Esophagus squamous epithelium (tissue), 5 donors: ENCODE measurements at regions not wholly inside any gene's neighbourhood (a gene's known extent, or its start where the extent isn't known, plus 50 kb on each side); places are given as distances from the start of the nearest gene placed in this dataset.

Experiments
- DNase-seq: peaks from one replicate; lab custom pipeline; 2025; lab: John Stamatoyannopoulos, UW
- H3K27ac ChIP-seq, 4 donors: fragments of 200-600 bp; sonication (generic); one replicate each; pipeline ENCODE4 v1.5.1; 2016 to 2019; ENCODE audit warnings: mild to moderate bottlenecking in 1 of 4
- H3K27me3 ChIP-seq, 4 donors: fragments of 200-600 bp; sonication (generic); 1 replicate in 3 of 4; 2 replicates in 1 of 4; pipeline versions ENCODE4 v1.5.1 to v1.6.0; 2017 to 2021; ENCODE audit warnings: antibody characterized with exemption in 1 of 4
- H3K36me3 ChIP-seq, 3 donors: fragments of 200-600 bp; sonication (generic); one replicate each; pipeline ENCODE4 v1.5.1; 2016 to 2019
- H3K4me1 ChIP-seq, 3 donors: fragments of 200-600 bp; sonication (generic); one replicate each; pipeline ENCODE4 v1.5.1; 2017 to 2019
- H3K4me3 ChIP-seq, 4 donors: fragments of 200-600 bp; sonication (generic); 1 replicate in 3 of 4; 2 replicates in 1 of 4; pipeline ENCODE4 v1.5.1; 2016 to 2019; ENCODE audit warnings: mild to moderate bottlenecking in 2 of 4, moderate library complexity in 1 of 4
- H3K9me3 ChIP-seq, 3 donors: fragments of 200-600 bp; sonication (generic); one replicate each; pipeline ENCODE4 v1.5.1; 2016 to 2019
- POLR2A ChIP-seq, 4 donors: fragments of 450-650 bp; IDR thresholded peaks; one replicate each; pipeline ENCODE4 v1.6.1; 2017; ENCODE audit warnings: antibody characterized with exemption in 4 of 4, mild to moderate bottlenecking in 4 of 4, moderate library complexity in 3 of 4
- WGBS, 2 donors: methylation state at CpG; one replicate each; pipeline ENCODE4 v1.1.5; 2018; 5-methylcytosine and 5-hydroxymethylcytosine counted together
- intact Hi-C: fragments of 100-400 bp; cut with DNase I; formaldehyde crosslinking; loops from one replicate; pipeline ENCODE4 v1.15.0; 2022
- TF ChIP-seq, protein P1 (sequence below), 6 experiments: fragments of 450-650 bp in 4 of 6; fragments of 200-600 bp in 2 of 6; sonication (generic) in 2 of 6; IDR thresholded peaks; one replicate each; pipeline ENCODE4 v1.5.1; 2016 to 2019; ENCODE audit warnings: antibody characterized with exemption in 6 of 6, mild to moderate bottlenecking in 4 of 6, moderate library complexity in 4 of 6
- donor health status: DM: yes; HTN: yes; CAD: no.

DNA sequence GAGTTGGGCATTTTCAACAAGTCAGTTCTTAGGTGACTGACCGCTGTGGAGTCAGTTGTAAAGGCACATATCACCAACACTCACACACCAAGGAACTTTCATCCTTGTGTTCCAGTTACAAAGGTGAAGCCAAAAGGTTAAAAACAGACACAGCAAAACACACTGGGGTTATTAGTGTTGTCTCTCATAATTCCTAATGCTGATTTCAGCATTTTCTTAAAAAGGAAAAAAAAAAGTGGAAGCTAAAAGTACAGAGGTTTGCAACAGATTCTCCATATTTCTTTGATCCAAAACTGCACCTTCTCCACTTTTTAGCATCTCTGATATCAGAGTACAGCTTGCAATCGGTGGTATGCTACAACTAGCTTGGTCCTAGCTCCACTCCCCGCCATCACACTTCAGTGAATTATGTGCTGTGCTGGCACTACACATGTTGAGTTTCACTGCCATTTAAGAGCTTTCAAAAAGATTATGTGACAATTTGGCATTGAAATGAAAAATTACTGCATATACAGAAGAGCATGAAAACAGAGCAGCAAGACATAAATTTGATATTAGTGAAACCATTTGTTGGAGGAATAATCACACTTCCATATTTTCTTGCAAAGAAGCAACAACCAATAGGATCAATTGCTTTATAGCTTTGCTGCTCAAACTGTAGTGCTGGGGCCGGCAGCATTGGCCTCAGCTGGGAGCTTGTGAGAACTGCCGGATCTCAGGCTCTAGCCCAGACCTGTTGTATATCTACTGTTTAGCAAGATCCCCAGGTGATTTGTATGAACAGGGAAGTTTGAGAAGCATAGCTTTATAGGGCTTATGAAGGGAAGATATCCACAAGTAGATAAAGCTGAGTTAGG lies 62.3 kb upstream of the DAPL1 start:
- DNase-seq, result no peak
- no peaks in the 10 kb centered on the region for H3K27me3 ChIP-seq
- TF ChIP-seq, protein P1, sequence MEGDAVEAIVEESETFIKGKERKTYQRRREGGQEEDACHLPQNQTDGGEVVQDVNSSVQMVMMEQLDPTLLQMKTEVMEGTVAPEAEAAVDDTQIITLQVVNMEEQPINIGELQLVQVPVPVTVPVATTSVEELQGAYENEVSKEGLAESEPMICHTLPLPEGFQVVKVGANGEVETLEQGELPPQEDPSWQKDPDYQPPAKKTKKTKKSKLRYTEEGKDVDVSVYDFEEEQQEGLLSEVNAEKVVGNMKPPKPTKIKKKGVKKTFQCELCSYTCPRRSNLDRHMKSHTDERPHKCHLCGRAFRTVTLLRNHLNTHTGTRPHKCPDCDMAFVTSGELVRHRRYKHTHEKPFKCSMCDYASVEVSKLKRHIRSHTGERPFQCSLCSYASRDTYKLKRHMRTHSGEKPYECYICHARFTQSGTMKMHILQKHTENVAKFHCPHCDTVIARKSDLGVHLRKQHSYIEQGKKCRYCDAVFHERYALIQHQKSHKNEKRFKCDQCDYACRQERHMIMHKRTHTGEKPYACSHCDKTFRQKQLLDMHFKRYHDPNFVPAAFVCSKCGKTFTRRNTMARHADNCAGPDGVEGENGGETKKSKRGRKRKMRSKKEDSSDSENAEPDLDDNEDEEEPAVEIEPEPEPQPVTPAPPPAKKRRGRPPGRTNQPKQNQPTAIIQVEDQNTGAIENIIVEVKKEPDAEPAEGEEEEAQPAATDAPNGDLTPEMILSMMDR (IDR thresholded peaks at IDR 0.05), result no peak
- no peak for TF ChIP-seq POLR2A (IDR thresholded peaks at IDR 0.05)
- 54 to 66% methylated on average over 4 to 5 of the region's 5 CpGs for WGBS, 2 donors
- no peaks in the 10 kb centered on the region for H3K36me3 ChIP-seq
- H3K4me1 ChIP-seq, result peaks cover 15 to 69% (median 29%) of the 10 kb centered on the region in 3 donors
- H3K9me3 ChIP-seq, result no peaks in the 10 kb centered on the region
- H3K27ac ChIP-seq, result peak overlapping the region; percentile 50 to 83 (median 73)
- intact Hi-C loops, result no loop called here
- no peak overlapping the region for H3K4me3 ChIP-seq

DNA sequence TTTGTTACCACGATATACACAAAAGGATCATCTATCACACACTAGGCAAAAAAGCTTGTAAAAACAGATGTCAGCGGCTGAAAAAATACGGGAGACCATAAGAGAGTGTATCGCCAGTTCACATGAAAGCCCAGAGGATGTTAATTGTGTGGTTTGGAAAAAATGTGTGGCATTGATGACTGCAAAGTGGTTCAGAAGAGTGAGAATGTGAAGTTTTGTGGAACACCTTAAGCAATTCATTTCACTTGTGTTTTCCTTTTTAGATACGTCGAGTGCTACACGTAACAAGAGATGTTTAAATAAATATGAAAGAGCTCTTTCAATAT lies 61.7 kb upstream of the DAPL1 start:
- peaks cover 15 to 67% (median 29%) of the 10 kb centered on the region in 3 donors for H3K4me1 ChIP-seq
- H3K27me3 ChIP-seq, result no peaks in the 10 kb centered on the region
- H3K36me3 ChIP-seq, result no peaks in the 10 kb centered on the region
- H3K9me3 ChIP-seq, result no peaks in the 10 kb centered on the region
- WGBS, 2 donors, result 36 to 60% methylated on average over 7 of the region's 7 CpGs
- intact Hi-C loops, result no loop called here
- H3K27ac ChIP-seq, result peak overlapping the region; percentile 50 to 83 (median 73)
- no peak for DNase-seq
- no peak for TF ChIP-seq POLR2A (IDR thresholded peaks at IDR 0.05)
- TF ChIP-seq, protein P1 (IDR thresholded peaks at IDR 0.05), result no peak
- H3K4me3 ChIP-seq, result no peak overlapping the region

GRCh38 chr2:158734442-158734841 lies 60.7 kb upstream of the DAPL1 start:
- Histone ChIP-seq H3K4me1 (peaks cover 15 to 66% (median 29%) of the 10 kb centered on the region in 3 donors), H3K36me3 (no peaks in the 10 kb centered on the region), H3K27me3 (no peaks in the 10 kb centered on the region), H3K27ac (peak overlapping the region; percentile 67 to 83 (median 77)), H3K4me3 (no peak overlapping the region), H3K9me3 (no peaks in the 10 kb centered on the region)
- DNase-seq, result no peak
- TF ChIP-seq POLR2A (IDR thresholded peaks at IDR 0.05), result no peak
- TF ChIP-seq, protein P1 (IDR thresholded peaks at IDR 0.05), result no peak
- 63 to 70% methylated on average over 7 of the region's 7 CpGs for WGBS, 2 donors
- intact Hi-C loops, result no loop called here

- no peaks in the 10 kb centered on the region for H3K9me3 ChIP-seq
- peak overlapping the region; percentile 50 to 83 (median 73) for H3K27ac ChIP-seq
- WGBS, 2 donors, result 55 to 72% methylated on average over 4 to 5 of the region's 5 CpGs
- no peaks in the 10 kb centered on the region for H3K36me3 ChIP-seq
- intact Hi-C loops, result no loop called here
- TF ChIP-seq POLR2A (IDR thresholded peaks at IDR 0.05), result no peak
- TF ChIP-seq, protein P1 (IDR thresholded peaks at IDR 0.05), result no peak
- H3K27me3 ChIP-seq, result no peaks in the 10 kb centered on the region
- no peak overlapping the region for H3K4me3 ChIP-seq
- H3K4me1 ChIP-seq, result peaks cover 7 to 61% (median 27%) of the 10 kb centered on the region in 3 donors
- no peak for DNase-seq
These were observed 59.1 kb upstream of the DAPL1 start for GRCh38 chr2:158735822-158736580.

GRCh38 chr2:158738363-158738762 lies 56.8 kb upstream of the DAPL1 start:
- no peaks in the 10 kb centered on the region for H3K27me3 ChIP-seq
- TF ChIP-seq, protein P1 (IDR thresholded peaks at IDR 0.05), result no peak
- TF ChIP-seq POLR2A (IDR thresholded peaks at IDR 0.05), result no peak

More at GRCh38 chr2:158738363-158738762, 56.8 kb upstream of the DAPL1 start:
- intact Hi-C loops, result no loop called here
- no peaks in the 10 kb centered on the region for H3K9me3 ChIP-seq
- DNase-seq, result no peak
- H3K36me3 ChIP-seq, result no peaks in the 10 kb centered on the region
- H3K4me1 ChIP-seq, result peaks cover 7 to 64% (median 22%) of the 10 kb centered on the region in 3 donors
- H3K27ac ChIP-seq, result no peak overlapping the region
- no peak overlapping the region for H3K4me3 ChIP-seq
- WGBS, 2 donors, result 70 to 87% methylated on average over 5 of the region's 5 CpGs
